ENCODE measurements at regions not wholly inside any gene's neighbourhood (a gene's known extent, or its start where the extent isn't known, plus 50 kb on each side); places are given as distances from the start of the nearest gene placed in this dataset.

- DNase-seq: no peak
Measured at GRCh38 chr11:116276051-116277044, 496.4 kb downstream of the BUD13 start.

DNA sequence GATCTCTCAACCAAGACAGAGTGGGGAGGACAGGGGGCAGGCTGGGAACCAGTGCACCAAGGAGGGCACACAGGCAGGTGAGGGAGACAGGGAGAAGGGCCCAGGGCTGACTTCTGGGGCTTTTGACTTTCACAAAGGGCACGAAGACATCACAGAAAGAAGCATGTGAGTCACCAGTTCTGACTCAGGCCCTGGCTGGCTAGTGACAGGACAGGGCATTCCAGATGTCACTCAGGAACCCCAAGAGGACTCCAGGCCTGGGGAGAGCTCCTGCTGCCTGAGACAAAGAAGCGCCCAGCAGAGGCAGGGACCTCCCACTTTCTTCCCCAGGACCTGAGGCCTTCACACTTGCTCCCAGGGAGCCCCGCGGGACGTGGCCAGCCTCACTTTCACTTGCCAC is 497.2 kb downstream of the BUD13 start:
- DNase-seq: no peak

DNA sequence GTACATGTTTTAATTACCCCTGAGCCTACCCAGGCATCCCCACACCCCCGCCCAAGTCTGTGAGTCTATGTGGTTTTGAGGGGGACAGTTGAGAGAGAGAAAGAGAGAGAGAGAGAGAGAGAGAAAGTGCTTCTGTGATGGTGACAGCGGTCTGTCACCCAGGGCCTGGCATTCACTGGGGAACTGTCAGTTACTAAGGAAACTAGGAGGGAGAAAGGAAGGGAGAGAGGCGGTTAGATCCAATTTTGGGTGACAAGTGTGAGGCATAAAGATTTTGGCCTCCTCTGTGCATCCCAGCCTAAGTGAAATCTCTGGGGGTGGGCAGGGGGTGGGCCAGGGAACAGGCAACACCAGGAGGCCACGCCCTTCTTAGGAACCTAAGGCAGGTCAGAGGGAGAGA is 498.3 kb downstream of the BUD13 start:
- DNase-seq: no peak

- DNase-seq: no peak
Measured at GRCh38 chr11:116272181-116272789, 500.5 kb downstream of the BUD13 start.

DNA sequence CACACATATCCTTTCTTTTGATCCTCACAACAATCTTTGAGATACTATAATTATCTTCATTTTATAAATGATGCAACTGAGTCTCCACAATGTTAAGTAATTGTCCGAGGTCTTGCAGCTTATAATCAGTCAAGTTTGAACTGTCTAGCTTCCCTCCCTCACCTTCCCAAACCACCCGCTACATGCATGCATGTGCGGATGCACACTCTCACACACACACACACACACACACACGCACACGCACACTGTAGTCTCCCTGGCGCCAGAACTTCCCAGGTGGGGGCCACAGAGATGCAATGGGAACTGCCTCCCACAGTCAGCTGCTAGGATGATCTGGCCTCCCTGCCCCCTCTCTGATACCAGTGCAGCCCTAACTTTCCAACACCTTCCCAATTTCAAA is 501.3 kb downstream of the BUD13 start:
- no peak for DNase-seq

- DNase-seq: no peak
Measured at GRCh38 chr11:116267146-116267545, 505.6 kb downstream of the BUD13 start.

DNA sequence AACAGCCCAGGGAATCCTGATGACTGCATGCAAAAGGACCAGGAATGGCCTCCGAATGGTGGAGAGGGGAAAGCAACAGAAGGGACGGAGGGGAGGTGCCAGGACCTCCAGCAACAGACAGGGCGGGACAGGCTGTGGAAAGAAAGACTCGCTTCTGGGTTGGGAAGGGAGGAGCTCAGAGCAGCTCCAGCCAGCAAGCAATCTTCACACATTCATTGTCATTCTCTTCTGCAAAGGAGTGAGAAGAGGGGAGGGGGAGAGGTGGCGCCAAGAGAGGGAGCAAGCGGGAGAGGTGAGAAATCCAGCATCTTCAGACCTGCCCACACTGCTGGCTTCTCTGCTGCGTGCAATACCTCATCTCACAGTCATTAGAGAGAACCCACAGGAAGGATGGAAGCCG is 509.0 kb downstream of the BUD13 start:
- no peak for DNase-seq

DNA sequence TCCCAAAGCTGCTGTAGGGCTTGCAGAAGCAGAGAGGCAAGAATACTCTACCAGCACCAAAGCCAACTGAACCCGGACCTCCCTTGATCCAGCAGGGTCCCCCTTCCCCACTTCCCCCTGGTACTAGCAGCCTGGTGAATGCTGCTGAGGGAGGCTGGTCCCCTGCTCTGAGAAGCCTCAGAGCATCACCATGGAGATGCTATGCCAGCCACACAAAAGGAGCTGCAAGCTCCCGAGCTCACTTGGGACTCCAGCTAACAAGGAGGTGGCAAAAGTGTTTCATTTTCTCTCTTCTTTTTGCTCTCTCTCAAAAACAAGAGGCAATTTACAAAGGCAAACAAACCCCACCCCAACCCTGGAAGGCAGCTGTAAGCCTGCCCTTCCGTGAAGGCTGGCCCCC is 509.8 kb downstream of the BUD13 start:
- DNase-seq: no peak

GRCh38 chr11:116262370-116262769 is 510.4 kb downstream of the BUD13 start:
- no peak for DNase-seq

DNA sequence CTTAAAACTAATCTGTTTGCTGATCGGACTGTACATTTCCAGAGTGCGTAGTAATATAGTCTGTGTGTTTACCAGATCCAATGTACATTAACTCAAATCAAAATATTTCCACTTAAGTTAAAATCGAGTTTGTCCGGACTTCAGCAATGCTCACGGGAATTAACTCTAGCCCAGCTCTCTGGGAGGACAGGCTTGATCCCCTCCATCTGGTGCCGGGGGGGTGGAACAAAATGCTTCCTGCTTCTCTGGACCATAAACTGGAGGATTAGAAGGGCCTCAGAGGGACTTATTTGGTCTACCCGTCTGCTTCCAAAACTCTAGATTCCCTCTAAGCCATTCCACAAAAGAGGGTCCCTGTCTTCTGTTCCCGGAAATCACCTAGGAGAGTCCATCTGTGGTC is 511.2 kb downstream of the BUD13 start:
- no peak for DNase-seq

- DNase-seq: no peak
Measured at GRCh38 chr11:116258821-116259220, 514.0 kb downstream of the BUD13 start.

DNA sequence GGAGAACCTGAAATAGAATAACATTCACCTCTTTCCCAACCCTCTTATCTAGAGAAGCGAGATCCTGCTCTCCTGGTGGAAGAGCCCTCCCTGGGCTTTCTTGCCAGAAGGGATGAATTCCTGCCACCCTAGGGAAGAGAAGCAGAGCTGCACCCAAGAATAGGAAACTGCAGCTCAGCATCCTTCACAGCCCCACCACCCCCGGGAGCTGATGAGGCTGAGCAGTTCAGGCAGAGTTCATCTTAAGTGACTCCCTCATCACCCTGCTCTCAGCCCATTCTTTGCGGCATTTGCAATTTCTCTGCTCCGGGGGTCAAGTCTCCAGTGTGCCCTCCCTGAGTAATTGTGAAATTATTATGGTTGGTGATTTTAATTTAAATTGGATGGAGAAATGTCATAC is 514.9 kb downstream of the BUD13 start:
- no peak for DNase-seq

DNA sequence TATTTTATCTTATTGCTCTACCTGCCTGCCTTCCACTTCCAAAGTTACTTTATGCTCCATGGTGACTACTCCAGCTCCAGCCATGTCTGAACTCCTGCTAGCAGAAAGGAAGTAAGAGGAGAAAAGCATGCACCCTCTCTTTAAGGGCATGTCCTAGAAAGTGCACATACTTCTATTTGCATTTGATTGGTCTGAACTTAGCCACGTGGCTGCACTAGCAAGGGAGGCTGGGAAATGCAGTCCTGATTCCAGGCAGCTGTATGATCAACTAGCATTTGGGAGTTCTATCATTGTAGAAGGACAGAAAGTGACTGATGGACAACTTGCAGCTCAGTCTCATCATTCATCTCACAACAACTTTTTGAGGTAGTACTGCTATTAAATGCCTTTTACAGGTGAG is 515.7 kb downstream of the BUD13 start:
- no peak for DNase-seq

GRCh38 chr11:116256215-116256614 is 516.6 kb downstream of the BUD13 start:
- DNase-seq: no peak

GRCh38 chr11:116255321-116255953 is 517.4 kb downstream of the BUD13 start:
- no peak for DNase-seq

- no peak for DNase-seq
Measured at GRCh38 chr11:116250155-116250554, 522.6 kb downstream of the BUD13 start.

DNA sequence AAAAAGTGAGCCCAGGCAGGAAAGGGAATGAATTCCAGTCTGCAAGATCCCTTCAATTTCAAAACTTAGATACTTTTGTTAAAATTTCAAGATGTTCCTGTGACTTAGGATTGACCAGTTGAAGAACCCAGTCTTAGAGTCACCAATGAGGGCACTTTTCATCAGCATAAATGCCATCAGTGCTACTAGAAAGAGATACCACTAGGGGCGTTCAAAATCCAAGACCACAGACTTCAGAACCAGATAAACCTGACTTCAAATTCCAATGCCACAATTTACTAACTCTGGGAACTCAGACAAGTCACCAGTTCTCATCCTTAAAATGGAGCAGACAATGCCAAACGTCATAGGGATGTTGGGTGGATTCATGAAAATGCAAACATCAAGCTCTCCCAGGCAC is 523.2 kb downstream of the BUD13 start:
- DNase-seq: no peak

DNA sequence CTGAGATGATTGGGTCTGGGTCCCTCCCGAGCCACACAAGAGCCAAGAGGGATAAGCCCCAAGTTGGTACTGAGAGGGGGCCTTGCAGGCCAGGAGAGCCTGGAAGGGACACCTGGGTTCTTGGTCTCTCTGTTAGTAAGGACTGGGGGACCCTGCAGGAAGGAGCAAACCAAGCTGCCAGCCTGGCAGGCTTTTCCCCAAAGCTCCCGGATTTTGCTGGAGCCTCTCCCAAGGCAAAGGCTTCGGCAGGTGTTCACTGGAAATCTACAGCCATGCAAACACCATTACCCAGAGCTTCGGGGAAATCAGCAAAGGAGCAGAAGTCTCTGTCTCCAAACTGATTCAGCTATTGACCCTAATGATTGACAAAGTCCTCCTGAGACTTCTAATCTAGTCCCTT is 527.9 kb downstream of the BUD13 start:
- no peak for DNase-seq

DNA sequence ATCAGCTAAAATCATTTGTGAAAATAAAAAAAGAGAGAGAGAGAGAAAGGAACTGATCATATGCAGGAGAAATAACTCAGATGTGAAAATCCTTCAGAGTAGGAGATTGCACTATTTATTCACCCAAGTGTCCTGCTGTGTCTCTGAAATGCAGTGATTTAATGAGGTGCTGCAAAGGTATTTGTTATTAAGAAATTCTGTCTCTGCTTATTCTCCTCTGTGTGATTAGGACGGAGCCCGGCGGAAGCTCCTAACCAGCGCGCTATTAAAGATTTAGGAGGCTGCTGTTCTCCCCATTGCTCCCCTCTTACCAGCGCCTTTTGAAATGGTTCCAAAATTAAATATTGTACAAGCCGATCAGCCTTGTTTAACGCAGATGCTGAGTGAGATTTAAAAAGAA is 528.3 kb downstream of the BUD13 start:
- DNase-seq: no peak

- DNase-seq: no peak
Measured at GRCh38 chr11:116243991-116244390, 528.8 kb downstream of the BUD13 start.

- DNase-seq: no peak
Measured at GRCh38 chr11:116242006-116242405, 530.8 kb downstream of the BUD13 start.

DNA sequence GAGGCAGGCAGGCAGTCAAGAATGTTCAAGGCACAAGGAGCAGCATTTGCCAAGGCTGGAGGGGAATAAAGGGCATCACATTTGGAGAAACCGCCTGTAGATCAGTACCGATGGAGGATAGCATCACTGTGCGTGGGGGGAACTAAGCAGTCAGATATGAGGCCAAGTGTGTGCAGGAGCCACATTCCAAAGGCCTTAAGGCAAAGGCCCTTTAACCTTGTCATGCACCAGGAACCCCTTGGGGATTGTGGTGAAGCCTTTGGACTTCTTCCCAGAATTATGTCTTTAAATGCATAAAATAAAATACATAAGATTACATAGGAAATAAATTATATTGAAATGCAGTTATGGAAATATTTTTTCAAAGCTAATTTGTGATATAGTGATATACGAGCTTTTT is 532.1 kb downstream of the BUD13 start:
- DNase-seq: no peak

- DNase-seq: no peak
Measured at GRCh38 chr11:116239247-116239646, 533.5 kb downstream of the BUD13 start.

GRCh38 chr11:116234989-116235568 is 537.7 kb downstream of the BUD13 start:
- DNase-seq: no peak
